ENCODE measurements at regions not wholly inside any gene's neighbourhood (a gene's known extent, or its start where the extent isn't known, plus 50 kb on each side); places are given as distances from the start of the nearest gene placed in this dataset.
"Not testable (repeated sequence)": the region's sequence is repeated elsewhere in the genome, so short reads cannot be mapped to it uniquely, and the experiment has no call there.

- H3K9me3 Mint-ChIP-seq, H3K36me3 Mint-ChIP-seq, H3K4me1 Mint-ChIP-seq, H3K27me3 Mint-ChIP-seq, H3K27ac Mint-ChIP-seq, DNase-seq, H3K4me3 Mint-ChIP-seq: not testable (repeated sequence)
These were observed 119.7 kb downstream of the UNC93B1 start for GRCh38 chr11:67884073-67884757.

DNA sequence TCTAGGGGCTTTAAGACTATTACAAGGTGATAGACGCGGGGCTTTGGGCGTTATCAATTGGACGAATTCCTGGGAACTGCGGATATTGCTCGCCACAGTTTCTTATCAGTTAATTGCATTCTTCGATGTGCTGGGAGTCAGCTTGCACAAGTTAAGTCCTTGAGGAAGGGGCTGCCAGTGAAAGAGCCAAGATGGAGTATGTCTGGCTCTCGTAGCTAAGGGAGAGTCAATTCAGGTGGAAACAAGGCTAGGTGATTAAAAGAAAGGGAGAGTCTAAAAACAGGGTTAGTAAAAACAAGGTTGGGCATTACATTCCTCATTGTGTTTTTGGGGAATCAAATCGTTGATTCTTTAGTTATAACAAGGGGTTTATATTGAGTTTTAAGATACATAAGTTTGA lies 121.6 kb downstream of the UNC93B1 start:
- H3K36me3 Mint-ChIP-seq, H3K9me3 Mint-ChIP-seq, DNase-seq, H3K4me3 Mint-ChIP-seq, H3K27me3 Mint-ChIP-seq, H3K27ac Mint-ChIP-seq: not testable (repeated sequence)
- H3K4me1 Mint-ChIP-seq, result peaks cover 17% of the 10 kb centered on the region

- H3K4me1 Mint-ChIP-seq, result peaks cover 17% of the 10 kb centered on the region
- H3K27me3 Mint-ChIP-seq, H3K27ac Mint-ChIP-seq, H3K9me3 Mint-ChIP-seq, DNase-seq, H3K36me3 Mint-ChIP-seq, H3K4me3 Mint-ChIP-seq: not testable (repeated sequence)
These were observed 122.1 kb downstream of the UNC93B1 start for GRCh38 chr11:67881836-67882235.

DNA sequence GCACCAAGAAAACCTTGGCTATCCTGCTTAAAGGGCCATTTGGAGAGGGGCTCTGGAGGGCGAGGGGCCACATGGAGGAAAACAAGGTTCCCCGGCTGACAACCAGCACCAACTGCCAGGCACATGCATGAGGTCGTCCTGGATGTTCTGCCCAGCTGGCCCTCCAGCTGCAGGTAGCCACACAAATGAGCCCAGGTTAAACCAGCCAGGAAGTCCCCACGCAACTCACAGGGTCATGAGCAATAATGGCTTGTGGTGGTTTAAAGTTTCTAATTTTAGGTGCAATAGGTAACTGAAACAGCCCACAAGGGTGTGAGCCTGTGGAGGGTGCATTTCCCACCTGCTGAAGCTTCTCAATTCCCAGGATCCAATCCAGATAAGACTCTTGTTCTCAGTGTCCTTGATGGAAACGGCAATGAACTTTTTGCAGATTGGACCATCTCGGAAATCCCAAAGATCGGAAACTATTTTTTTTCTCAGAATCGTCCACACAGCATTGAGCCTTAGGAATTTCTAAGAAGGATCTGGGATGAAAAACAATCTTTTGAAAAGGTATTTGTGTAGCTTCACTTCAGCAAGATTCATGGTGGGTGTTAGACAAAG lies 123.2 kb downstream of the UNC93B1 start:
- peaks cover 17% of the 10 kb centered on the region for H3K4me1 Mint-ChIP-seq
- not testable (repeated sequence) for H3K27ac Mint-ChIP-seq, DNase-seq, H3K36me3 Mint-ChIP-seq, H3K27me3 Mint-ChIP-seq, H3K4me3 Mint-ChIP-seq, H3K9me3 Mint-ChIP-seq

- DNase-seq, H3K4me3 Mint-ChIP-seq, H3K36me3 Mint-ChIP-seq, H3K9me3 Mint-ChIP-seq, H3K4me1 Mint-ChIP-seq, H3K27me3 Mint-ChIP-seq, H3K27ac Mint-ChIP-seq: not testable (repeated sequence)
These were observed 125.2 kb downstream of the UNC93B1 start for GRCh38 chr11:67878666-67879065.

GRCh38 chr11:67877316-67877715 lies 126.6 kb downstream of the UNC93B1 start:
- not testable (repeated sequence) for H3K27me3 Mint-ChIP-seq, H3K9me3 Mint-ChIP-seq, H3K36me3 Mint-ChIP-seq, H3K4me1 Mint-ChIP-seq, H3K4me3 Mint-ChIP-seq, H3K27ac Mint-ChIP-seq
- DNase-seq, result peak; percentile 5

DNA sequence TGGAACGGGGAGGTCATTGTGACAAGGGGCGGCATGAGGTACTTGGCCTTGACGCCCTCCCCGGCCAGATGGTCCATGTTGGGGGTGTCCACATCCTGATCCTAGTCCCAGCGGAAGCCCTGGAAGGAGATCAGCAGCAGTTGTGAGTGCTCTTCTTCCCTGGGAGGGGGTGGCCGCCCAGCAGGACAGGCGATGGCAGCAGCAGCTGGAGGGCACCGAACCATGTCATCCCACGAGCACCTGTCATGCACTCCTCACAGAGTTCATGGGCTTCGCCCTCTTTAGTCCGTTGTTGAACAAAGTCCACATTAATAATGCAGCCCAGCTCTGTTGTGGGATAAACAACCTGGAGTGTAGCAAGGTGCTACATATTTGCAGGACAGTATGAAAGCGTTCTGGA lies 130.7 kb downstream of the UNC93B1 start:
- not testable (repeated sequence) for H3K27ac Mint-ChIP-seq

DNA sequence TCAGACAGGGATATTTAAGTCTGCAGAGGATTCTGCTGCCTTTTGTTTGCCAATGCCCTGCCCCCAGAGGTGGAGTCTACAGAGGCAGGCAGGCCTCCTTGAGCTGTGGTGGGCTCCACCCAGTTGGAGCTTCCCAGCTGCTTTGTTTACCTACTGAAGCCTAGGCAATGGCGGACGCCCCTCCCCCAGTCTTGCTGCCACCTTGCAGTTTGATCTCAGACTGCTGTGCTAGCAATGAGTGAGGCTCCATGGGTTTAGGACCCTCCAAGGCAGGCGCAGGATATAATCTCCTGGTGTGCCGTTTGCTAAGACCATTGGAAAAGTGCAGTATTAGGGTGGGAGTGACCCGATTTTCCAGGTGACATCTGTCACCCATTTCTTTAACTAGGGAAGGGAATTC lies 132.7 kb downstream of the UNC93B1 start:
- not testable (repeated sequence) for H3K9me3 Mint-ChIP-seq, H3K4me1 Mint-ChIP-seq, H3K36me3 Mint-ChIP-seq, DNase-seq, H3K4me3 Mint-ChIP-seq, H3K27ac Mint-ChIP-seq
- peaks cover 18% of the 10 kb centered on the region for H3K27me3 Mint-ChIP-seq

More for the DNA sequence above, 130.7 kb downstream of the UNC93B1 start:
- not testable (repeated sequence) for H3K36me3 Mint-ChIP-seq, H3K4me3 Mint-ChIP-seq, H3K4me1 Mint-ChIP-seq, H3K9me3 Mint-ChIP-seq, DNase-seq
- H3K27me3 Mint-ChIP-seq, result peaks cover 11% of the 10 kb centered on the region

- H3K36me3 Mint-ChIP-seq, H3K27ac Mint-ChIP-seq, H3K9me3 Mint-ChIP-seq, H3K4me3 Mint-ChIP-seq, H3K4me1 Mint-ChIP-seq, DNase-seq: not testable (repeated sequence)
- H3K27me3 Mint-ChIP-seq, result peaks cover 13% of the 10 kb centered on the region
These were observed 141.0 kb downstream of the UNC93B1 start for GRCh38 chr11:67862896-67863295.

DNA sequence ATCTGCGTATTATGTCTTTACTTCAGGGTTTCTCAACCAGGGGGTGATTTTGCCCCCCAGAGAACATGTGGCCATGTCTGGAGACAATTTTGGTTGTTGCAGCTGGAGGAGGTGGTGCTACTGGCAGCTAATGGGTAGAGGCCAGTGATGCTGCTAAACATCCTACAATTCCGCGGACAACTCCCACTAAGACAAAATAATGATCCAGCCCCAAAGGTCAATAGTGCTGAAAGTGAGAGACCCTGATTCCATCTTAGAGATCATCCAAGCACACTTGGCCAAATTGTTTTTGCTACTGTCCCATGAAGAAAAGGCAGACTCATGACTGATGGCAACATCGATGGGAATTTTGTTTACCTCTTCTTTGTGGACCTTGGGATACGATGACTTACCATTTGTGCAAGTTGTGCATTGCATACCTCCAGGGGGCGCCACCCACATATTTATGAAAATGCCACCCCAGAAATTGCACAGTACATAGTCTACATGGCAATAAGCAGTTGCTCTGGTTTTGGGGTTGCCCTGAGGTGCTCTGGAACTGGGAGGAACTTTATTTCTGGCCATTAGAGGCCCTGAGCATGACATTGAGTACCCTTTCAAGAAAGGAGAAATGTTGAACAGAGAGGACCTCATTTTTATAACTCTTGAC lies 144.3 kb downstream of the UNC93B1 start:
- H3K27me3 Mint-ChIP-seq, result peaks cover 12% of the 10 kb centered on the region
- DNase-seq, result peak; percentile 24
- H3K4me3 Mint-ChIP-seq, H3K9me3 Mint-ChIP-seq, H3K36me3 Mint-ChIP-seq, H3K27ac Mint-ChIP-seq, H3K4me1 Mint-ChIP-seq: not testable (repeated sequence)

DNA sequence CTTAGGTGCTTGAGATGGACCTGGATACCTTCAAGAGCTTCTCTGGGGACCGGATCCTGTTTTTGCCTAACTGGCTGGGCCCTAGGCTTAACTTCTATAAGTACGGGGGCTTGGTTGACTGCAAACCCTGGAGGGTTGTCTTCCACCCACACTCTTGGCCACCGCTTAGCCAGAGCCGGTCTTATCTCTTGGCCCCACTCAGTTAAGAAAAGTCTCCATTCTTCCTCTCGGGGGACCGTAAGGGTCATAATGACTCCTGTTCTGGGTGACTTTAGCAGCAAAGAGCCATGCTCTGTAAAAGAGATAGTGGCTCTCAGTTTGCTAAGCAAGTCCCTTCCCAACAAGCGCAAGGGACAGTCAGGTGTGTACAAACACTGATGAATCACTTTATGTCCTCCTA lies 153.2 kb downstream of the UNC93B1 start:
- not testable (repeated sequence) for DNase-seq, H3K27me3 Mint-ChIP-seq, H3K27ac Mint-ChIP-seq, H3K36me3 Mint-ChIP-seq, H3K9me3 Mint-ChIP-seq, H3K4me1 Mint-ChIP-seq, H3K4me3 Mint-ChIP-seq

GRCh38 chr11:67849766-67850165 lies 154.1 kb downstream of the UNC93B1 start:
- not testable (repeated sequence) for H3K4me3 Mint-ChIP-seq, H3K9me3 Mint-ChIP-seq, H3K4me1 Mint-ChIP-seq, H3K27me3 Mint-ChIP-seq, H3K36me3 Mint-ChIP-seq, H3K27ac Mint-ChIP-seq, DNase-seq

- DNase-seq, H3K4me3 Mint-ChIP-seq, H3K27ac Mint-ChIP-seq, H3K4me1 Mint-ChIP-seq, H3K36me3 Mint-ChIP-seq, H3K27me3 Mint-ChIP-seq, H3K9me3 Mint-ChIP-seq: not testable (repeated sequence)
These were observed 155.7 kb downstream of the UNC93B1 start for GRCh38 chr11:67847896-67848875.

DNA sequence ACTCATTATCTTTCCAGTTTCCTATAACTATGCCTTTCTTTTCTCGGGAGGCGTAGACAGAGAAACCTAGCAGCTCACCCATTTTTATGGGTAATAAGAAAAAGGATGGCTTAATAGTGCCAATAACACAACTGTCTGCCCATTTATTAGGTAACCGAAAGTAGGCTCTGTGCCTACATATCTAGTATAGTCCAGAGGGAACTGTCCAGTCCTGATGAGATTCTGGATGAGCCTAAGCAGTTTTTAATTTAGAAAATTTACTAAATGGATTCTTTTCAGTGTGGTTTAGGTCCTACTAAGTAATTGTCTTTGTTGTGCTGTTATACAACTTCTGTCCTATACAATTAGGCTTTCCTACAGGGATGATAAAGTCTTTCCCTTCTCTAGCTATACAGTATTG lies 157.6 kb downstream of the UNC93B1 start:
- not testable (repeated sequence) for H3K27me3 Mint-ChIP-seq, H3K9me3 Mint-ChIP-seq, H3K4me3 Mint-ChIP-seq, H3K36me3 Mint-ChIP-seq, DNase-seq, H3K27ac Mint-ChIP-seq, H3K4me1 Mint-ChIP-seq

DNA sequence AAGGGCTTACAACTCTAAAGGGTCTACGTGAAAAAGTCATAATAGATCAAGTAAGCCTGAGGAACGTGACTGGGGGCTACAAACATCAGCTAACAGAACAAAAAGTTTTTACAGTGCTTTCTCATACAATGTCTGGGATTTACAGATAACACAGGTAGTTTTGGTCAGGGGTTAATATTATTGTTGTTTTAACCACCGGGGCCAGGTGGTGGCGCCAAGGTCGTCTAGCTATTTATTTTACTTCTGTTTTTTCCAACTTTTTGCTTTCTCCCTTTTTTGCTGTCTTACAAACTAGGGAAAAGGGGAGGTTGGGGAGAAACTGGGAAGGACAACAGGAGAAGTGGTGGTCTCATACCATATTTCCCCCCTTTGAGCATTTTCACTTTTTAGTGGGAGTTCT lies 158.6 kb downstream of the UNC93B1 start:
- H3K27me3 Mint-ChIP-seq, result peaks cover 16% of the 10 kb centered on the region
- not testable (repeated sequence) for H3K27ac Mint-ChIP-seq, H3K36me3 Mint-ChIP-seq, H3K4me3 Mint-ChIP-seq, H3K4me1 Mint-ChIP-seq, DNase-seq, H3K9me3 Mint-ChIP-seq

Measured in activated naive CD8-positive, alpha-beta T cell treated with anti-CD3 and anti-CD28 coated beads for 36 hours (primary cell).